Suprapubic skin (tissue), 4 donors: ENCODE measurements at regions not wholly inside any gene's neighbourhood (a gene's known extent, or its start where the extent isn't known, plus 50 kb on each side); places are given as distances from the start of the nearest gene placed in this dataset.

Experiments
- POLR2A ChIP-seq, 2 donors: fragments of 450-650 bp; IDR thresholded peaks; one replicate each; pipeline ENCODE4 v1.6.1; 2017; ENCODE audit warnings: antibody characterized with exemption in 2 of 2, mild to moderate bottlenecking in 2 of 2, moderate library complexity in 2 of 2
- POLR2AphosphoS5 ChIP-seq, 3 donors: sonication (generic); formaldehyde crosslinking; IDR thresholded peaks; one replicate each; pipeline ENCODE4 v1.6.1; 2017; ENCODE audit warnings: antibody characterized with exemption in 3 of 3

- TF ChIP-seq POLR2AphosphoS5 (IDR thresholded peaks at IDR 0.05) (no peak), POLR2A (IDR thresholded peaks at IDR 0.05) (no peak)
Measured at GRCh38 chr12:58285551-58285950, 344.2 kb downstream of the ATP23 start.
